NCI-H526 (cell line): ENCODE measurements at regions not wholly inside any gene's neighbourhood (a gene's known extent, or its start where the extent isn't known, plus 50 kb on each side); places are given as distances from the start of the nearest gene placed in this dataset.

Source experiments
- DNase-seq, 2 experiments: peaks; one replicate each; lab custom pipeline; 2025; lab: John Stamatoyannopoulos, UW

DNA sequence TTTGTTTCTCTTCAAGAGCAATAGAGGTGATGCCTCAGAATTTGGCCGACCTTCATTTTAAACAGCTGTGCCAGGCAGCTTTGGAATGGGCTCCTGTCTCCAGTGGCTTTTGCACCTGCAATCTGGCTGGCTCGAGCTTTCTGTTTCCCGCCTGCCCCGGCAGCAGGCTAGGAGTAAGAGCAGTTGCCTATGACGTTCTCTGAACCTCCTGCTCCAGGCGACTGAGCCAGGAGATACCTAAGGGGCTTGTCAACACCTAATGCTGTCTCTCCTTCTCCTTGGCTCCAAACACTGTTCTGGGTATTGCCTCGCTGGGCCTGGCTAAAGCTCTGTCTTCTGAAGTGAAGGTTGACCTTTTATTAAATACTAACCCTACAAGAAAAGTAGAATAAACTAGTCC is 229.9 kb downstream of the LRRN1 start:
- no peak for DNase-seq

DNA sequence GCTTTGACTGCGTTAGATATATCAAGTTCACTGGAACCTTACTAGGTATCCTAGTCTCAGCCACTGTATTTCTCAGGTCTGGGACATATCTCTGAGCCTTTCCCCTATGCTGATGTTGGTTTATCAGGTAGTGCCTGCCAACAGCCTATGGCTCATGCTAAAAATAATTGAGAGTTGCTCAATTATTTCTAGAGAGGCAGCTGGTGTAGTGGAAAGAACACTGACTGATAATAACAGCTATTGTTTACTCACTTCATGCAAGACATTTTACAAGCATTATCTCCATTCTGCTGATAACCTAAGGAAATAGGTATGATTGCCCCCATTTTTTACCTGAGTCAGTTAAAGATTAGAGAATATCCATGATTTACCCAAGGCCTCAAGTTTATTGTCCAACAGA is 231.4 kb downstream of the LRRN1 start:
- DNase-seq, result no peak

DNA sequence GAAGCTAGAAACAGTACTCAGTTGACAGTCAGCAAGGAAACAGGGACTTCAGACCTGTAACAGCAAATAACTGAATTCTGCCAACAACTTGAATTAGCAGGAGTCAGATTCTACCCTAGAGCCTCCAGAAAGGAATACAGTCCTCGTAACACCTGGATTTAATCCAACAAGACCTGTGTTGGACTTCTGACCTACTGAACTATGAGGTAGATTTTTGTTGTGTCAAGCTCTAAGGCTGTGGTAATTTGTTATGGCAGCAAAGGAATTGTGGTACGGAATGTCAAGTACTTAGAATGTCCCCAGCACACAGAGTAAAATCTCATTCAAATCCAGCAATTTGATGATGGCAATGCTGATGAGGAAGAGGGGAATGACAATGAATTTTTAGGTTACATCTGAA is 234.1 kb downstream of the LRRN1 start:
- DNase-seq, result no peak

DNA sequence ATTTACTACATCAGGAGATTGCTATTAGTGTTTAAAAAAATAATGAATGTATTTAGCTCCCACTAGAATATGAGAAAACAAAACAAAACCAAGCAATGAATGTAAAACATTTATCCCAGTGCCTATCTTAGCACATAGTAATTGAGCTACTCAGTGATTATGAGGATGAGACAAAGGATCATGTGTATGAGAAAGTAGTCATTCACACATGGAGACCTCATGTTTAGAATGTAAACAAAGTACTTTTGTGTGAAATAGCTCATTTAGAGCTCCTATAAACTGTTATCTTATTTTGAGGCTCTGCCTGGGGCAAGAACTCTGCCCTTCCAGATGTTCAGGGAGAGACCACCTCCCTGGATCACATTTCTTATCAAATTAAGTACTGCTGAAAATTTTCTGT is 236.8 kb downstream of the LRRN1 start:
- DNase-seq, result no peak

DNA sequence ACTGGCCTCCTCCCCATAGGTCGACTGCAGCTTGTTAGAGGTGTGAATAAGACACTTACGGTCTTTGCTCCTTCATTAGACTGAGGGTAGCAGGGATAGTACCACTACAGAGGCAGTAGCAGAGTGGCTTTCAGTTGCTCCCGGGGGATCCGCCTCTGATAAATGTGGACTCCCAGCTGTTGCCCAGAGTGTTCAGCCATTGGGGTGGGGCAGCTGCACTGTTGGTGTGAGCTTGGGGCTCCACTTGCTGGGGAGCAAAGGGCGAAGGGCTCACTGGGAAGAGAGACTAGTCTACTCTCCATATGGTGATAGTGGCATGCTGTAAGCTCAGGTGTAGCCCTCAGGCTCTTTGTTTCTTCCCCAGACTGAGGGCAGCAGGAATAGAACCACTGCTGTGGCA is 239.1 kb downstream of the LRRN1 start:
- DNase-seq, result no peak

DNA sequence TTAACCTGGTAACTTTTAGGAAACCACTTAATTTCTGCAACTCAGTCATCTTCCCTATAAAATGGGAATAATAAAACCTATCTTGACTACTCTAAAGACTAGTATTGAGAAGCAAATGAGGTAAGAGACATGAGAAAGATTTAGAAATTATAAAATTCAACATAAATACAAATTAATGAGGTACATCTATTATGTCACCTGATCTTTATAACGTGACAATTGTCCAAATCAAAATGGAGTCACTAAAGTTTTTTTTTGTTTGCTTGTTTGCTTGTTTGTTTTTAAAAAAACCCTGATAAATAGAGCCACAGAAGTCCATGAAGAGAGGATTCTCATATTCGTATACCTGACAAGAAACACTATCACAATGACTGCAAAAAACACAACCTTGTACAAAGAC is 242.8 kb downstream of the LRRN1 start:
- DNase-seq, result no peak

DNA sequence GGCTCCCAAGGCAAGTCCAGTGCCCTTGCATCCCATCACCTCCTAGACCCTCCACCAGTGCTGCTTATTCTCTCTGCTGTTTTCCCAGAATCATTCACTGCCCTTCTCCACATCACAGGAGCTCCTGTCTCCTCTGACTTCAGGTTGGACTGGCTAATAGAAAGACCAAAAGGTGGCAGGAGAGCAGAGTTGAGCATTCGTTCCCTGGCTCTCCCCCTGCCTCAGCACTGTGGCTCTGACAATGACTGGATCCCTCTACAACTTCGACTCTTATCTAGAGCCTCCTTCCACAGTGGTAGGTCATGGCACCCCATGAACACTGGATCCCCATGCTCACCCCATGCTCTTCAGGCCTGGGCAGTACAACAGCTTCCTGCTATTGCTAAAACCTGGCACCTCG is 243.6 kb downstream of the LRRN1 start:
- no peak for DNase-seq

DNA sequence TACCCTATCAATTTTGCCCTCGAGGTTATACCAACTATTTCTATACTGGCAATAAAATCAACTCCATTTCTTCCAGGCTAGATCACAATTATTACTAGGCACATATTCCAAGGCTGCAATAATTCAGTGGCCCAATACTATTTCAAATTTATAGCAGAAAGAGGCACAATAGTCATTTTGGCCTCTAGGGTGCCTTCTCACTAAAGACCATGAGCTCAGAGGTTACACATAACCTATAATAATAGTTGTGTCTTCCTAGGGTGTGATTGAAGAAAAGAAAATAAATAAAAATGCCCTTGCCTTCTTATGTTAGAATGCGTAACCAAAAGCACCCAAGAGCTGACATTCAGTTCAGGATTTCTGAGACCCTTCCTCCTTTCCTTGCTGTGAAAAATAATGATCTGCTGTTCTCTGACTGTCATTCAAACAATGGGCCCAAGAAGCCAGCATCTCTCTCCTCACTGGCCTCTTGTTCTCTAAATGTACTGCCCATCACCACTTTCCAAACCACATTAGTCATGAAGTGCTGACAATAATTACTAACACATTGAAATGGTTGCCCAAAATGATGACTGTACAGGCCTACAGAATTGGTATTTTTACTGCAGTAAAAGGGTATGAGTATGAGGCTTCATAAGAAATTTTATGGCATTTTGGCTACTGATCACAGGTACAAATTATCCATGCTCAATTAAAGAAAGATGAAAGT is 244.8 kb downstream of the LRRN1 start:
- no peak for DNase-seq

DNA sequence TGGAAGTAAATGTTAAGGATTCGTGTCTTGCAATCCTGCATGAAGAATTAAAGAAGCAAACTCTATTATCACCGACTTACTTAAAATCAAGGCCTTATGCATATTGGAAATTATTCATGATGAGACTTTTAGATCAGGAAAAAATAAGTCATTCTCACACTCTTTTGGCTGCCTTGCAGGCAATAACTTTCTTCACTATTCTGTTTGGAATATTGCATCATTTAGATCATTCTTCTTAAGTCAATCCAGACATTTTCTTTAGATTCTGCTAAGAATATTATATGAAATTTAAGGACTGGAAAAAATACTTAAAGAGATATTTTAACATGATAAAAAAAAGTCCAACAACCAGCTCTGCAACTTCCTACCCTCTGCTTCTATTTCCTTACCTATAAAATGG is 245.4 kb downstream of the LRRN1 start:
- no peak for DNase-seq

DNA sequence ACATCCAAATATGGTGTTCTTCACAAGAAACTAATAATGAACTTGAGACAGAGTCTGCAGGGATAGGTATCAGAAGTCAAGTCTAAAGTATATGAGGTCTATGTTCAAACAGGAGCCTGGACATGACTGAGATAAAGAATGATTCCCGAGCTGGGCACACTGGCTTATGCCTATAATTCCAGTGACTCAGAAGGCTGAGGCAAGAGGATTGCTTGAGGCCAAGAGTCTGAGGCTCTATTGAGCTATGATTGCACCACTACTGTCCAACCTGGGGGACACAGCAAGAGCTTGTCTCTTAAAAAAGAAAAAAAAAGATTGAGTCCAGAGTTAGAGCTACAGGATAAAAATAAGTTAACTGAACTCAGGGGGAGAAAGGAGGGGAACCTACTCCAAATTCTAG is 246.5 kb downstream of the LRRN1 start:
- no peak for DNase-seq

DNA sequence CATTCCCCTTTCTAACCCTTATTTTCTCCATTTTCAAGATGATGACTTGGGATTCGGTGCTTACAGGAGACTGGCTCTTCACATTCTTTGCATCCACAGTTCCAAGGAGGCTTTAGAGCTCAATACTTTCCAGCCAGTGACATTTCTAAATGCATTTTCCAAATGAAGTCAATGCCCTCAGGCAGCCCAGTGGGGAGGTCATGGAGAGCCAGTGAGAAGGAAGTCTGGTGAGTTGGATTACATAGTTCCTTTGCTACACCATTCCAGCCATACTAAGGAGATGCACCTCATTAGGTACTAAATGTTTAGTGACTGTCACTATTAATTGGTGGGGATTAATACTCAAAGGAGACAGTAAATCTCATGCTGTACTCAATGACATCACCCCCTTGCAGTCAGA is 248.1 kb downstream of the LRRN1 start:
- no peak for DNase-seq

DNA sequence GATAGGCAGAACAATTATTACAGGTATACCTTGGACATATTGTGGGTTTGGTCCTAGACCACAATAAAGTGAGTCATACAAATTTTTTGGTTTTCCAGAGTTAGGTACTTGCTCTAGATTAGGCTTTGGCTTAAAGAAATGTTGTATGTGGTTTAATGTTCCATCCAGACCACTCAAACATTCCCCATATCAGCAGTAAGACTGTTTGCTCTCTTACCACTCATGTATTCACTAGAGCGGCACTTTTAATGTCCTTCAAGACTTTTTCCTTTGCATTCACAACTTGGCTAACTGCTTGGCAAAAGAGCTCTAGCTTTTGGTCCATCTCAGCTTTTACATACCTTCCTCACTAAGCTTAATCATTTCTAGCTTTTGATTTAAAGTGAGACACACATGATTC is 250.5 kb upstream of the SETMAR start:
- no peak for DNase-seq

DNA sequence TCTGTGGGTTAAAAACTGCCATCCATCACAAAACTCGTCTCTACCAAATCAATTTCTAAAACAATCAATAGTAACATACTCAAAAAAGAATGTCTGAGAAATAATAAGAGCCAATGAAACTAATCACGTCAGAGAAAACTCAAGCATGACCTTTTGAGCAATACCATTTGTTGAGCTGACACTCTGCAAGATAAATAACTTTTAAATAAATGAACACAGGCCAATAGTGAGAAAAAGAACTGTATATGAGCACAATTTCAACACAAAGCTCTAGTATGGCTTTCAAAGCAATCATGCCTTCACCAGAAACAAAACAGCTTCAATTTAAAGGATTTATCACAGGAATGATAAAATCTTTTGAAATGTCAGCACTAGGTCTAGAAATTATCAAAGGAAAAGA is 249.2 kb upstream of the SETMAR start:
- DNase-seq, result no peak

DNA sequence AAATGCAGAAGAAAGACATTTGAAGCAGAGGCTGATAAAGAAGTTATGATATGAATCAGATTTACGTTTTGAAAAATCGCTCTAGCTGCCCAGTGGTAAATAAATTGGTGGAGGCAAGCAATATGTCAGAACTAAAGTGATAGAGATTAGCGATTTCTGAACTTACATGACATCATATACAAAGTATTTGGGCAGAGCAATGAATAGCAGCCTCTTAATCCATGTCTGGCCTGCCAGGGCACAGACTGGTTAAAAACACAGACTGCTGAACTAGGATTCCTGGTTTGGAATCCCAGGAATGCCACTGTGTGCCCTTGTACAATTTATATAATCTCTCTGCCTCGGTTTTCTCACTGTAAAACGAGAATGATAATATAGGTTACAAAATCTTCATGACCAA is 243.1 kb upstream of the SETMAR start:
- DNase-seq, result no peak

DNA sequence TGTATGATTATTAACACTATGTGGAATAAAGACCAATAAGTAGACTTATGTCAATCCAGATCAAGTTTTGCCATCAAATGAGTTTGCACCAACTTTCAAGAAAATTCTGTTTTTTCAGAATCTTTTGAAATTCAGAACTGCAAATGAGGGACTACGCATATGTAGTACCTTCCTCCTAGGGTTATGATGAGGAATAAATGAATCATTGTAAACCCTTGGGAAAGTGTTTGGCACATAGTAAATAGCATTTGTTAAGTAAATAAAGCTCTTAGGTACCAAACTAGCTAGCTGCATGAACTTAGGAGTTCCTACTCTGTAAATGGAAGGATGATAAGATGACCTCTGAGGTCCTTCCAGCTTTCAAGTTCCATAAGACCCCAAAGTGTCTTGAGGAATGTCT is 242.6 kb upstream of the SETMAR start:
- no peak for DNase-seq

DNA sequence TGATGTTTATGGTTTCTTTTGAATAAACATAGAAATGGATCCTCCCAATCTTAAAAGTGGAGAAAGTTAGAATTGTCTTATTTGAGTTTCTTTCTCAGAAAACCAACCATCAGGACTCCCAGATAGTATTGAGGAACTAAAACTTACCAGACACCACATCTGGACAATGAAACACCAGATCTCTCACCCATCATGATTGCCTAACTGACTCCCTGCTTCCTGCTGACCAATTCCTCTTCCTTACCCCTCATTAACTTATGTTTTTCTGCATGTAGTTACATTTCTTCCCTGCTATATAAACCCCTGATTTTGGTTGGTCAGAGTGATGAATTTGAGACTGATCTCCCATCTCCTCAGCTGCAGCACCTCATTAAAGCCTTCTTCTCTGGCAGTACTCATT is 242.0 kb upstream of the SETMAR start:
- DNase-seq, result no peak

DNA sequence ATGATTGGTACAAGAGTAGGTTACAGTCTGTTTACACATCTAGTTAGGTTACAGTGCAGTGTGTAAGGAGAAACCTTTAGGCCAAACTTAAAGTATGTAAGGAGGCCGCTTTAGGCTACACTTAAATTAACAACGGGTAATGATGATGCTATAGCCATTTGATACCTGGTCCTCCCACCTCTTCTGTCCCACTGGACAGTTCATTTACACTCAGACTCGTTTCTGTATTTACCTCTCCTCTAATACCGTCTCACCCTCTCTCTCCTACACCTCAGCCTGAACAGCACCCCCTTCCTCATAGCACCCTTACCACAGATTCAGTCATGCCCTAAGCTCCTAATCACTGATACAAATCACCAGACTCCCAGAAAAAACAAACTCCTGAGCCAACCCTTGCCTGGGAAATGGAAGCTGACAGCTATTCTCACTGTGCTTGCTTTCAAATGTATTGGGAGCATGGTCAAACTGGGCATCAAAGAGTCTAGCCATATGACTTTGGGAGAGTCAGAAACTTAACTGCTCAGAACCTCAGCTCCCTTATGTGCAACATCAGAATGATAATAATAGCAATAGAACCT is 241.3 kb upstream of the SETMAR start:
- no peak for DNase-seq

DNA sequence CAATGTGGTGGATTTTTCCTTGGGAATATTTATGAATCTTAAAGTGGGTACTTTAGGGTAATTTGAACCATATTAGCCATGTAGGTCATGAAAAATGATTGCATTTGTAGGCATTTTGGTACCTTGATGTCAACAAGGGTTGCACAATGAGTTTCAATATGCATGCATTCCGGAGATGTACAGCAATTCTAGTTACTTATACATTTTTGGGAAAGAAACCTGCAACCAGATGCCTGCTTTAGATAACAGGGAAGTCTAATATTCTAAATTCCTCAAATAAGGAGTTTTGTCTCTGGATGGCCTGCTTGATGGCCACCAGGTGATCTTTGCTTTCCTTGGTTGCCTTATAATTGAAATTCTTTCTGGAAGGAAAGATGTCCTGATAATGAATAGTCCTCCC is 240.5 kb upstream of the SETMAR start:
- no peak for DNase-seq

DNA sequence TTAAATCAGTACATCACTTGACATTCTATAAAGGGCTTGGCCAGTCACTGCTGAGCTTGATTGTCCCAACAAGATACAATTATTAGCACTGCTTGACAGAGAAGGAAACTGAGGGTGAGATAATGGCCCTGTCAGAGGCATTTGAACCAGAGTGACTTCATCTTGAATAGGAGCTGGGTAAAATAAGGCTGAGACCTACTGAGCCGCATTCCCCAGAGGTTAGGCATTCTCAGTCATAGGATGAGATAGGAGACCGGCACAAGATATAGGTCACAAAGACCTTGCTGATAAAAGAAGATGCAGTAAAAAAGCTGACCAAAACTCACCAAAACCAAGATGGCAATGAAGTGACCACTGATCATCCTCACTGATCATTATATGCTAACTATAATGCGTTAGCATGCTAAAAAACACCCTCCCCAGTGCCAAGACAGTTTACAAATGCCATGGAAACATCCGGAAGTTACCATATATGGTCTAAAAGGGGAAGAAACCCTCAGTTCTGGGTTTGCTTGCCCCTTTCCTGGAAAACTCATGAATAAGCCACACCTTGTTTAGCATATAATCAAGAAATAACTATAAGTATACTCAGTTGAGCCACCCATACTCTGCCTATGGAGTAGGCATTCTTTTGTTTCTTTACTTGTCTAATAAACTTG is 239.1 kb upstream of the SETMAR start:
- DNase-seq, result no peak

DNA sequence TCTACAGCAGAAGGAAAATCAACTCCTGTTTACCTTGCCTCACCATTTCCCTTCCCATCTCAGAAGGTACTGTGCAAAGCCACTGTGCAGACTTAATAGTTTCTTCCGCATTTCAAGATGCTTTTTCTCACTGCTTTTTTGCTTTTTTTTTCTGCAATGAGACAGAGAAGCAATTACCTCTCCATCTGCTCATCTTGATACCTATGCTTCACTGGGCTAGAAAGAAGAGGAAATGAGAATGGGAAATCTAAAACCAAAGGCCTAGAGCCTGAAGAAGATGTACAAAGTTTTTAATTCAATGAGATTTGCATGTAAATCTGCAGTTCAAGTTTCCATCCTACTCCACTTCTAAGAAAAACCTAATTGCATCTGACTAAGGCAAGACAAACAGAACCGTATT is 238.1 kb upstream of the SETMAR start:
- no peak for DNase-seq

DNA sequence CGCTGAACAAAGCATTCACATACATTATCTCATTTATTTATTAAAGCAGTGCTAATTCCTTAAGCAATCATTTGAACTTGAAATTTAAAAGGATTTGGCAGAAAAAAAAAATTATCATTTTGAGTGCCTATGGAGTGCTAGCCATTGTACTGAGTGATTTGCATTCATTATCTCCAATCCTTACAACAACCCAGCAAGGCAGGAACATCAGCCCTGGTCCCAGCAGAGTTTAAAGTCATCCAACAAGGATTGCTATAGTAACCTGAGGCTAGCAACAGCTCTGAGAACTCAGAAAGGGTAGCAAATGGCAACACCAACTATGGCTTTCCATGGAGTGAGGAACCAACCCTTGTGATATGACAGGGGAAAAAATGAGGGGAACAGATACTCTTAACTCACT is 237.6 kb upstream of the SETMAR start:
- DNase-seq, result no peak

DNA sequence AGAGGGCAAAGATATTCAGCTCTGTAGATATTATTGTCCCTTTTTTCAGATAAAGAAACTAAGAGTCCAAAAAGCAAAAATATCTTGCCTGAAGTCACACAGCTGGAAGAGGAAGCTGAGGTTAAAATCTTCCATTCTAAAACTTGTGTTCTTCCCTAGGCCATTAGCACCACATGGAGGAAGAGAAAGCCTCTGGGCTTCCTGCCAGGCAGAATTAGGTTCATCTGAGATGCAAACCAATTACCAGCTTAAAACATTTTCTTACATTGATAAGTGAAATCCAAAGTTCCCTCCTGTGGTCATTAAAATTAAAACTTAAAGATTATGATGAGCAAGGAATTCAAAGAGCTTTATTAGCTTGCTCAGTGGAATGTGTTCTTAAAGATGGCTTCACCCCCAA is 235.3 kb upstream of the SETMAR start:
- no peak for DNase-seq

DNA sequence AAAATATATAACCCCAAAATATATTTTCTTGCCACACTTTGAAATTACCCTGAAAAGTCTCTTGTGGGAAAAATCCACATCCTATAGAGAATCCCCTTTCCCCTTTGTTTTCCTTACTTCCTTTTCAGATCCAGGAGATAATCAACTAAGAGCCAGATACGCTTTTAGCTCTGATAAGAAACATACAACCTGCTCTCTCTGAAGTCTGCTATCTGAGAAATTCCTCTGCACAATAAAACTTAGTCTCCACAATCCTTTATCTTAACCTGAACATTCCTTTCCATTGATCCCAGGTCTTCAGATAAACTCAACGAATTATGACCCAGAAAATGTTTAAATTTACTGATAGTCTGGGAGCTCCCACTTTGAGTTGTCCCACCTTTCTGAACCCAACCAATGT is 233.4 kb upstream of the SETMAR start:
- no peak for DNase-seq
